ENCODE measurements at regions not wholly inside any gene's neighbourhood (a gene's known extent, or its start where the extent isn't known, plus 50 kb on each side); places are given as distances from the start of the nearest gene placed in this dataset.
"Not testable (repeated sequence)": the region's sequence is repeated elsewhere in the genome, so short reads cannot be mapped to it uniquely, and the experiment has no call there.

DNA sequence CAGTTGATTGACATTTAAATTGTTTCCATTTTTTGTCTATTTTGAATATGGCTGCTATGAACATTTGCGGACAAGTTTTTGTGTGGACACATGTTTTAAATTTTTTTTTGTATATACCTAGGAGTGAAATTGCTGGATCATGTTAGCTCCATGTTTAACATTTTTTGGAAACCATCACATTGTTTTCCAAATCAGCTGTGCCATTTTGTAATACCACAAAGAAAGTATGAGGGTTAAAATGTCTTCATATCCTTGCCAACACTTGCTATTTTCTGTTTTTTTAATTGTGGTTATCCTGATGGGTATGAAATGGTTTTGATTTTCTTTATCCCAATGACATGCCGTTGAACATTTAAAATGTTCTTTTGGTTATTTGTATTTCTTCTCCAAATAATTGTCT is 52.1 kb downstream of the CARTPT start:
- DNase-seq: no peak

DNA sequence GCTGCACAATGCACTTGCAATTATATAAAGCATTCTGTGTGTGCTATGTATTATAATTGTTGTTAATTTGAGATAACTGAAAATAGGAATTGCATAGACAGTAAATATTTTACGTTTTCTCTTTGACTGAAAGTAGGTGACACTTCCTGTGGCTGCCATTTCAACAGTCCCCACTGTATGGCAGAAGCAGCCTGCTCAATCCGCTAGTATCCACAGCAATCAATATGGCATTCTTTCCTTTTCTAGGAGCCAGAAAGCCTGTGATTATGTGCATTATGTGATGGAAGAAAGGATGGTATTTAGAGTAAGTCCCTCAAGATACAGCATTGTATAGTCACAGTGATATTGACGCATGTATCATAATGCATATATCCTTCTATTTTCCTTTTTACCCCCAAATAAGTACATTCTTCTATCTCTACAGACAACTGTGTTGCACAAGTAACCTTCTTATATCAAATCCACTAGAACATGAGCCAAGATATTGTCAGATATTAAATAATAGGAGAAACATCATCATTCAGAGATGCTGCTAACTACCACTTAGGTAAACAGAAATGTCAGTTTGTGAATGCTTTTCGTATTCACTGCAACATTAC is 59.7 kb downstream of the CARTPT start:
- peak in 2 of 3 donors; percentile 5 to 12 for DNase-seq

DNA sequence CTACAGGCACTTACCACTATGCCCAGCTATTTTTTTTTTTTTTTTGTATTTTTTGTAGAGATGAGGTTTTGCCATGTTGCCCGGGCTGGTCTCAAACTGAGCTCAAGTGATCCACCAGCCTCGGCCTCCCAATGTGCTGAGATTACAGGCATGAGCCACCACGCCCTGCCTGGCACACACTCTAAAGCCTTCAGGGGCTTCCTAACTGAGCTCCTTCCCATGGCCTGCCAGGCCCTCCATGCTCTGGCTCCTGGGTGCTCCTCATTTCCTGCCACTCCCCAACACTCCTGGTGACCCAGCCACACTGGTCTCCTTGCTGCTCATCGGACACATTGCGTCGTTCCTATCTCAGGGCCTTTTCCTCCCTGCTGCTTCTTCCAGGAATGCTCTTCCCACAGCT is 61.5 kb downstream of the CARTPT start:
- no peak for DNase-seq

DNA sequence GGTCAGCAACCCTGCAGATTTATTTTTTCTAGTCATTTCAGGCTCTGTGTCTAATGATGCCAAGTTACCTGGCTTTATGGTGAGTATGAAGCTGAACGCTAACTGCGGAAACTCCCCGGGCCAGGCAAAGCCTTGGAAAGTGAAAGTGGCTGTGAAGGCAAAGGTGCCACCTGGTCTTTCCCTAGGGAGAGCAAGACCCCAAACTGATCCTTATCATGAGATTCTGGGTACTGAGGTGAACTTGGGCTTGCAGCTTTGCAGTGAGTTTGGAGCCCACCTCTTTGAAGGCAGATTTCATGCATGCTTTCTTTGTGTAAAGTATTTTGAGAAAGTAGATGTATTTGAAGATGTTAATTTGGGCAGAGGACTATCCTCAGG is 63.3 kb downstream of the CARTPT start:
- no peak for DNase-seq

DNA sequence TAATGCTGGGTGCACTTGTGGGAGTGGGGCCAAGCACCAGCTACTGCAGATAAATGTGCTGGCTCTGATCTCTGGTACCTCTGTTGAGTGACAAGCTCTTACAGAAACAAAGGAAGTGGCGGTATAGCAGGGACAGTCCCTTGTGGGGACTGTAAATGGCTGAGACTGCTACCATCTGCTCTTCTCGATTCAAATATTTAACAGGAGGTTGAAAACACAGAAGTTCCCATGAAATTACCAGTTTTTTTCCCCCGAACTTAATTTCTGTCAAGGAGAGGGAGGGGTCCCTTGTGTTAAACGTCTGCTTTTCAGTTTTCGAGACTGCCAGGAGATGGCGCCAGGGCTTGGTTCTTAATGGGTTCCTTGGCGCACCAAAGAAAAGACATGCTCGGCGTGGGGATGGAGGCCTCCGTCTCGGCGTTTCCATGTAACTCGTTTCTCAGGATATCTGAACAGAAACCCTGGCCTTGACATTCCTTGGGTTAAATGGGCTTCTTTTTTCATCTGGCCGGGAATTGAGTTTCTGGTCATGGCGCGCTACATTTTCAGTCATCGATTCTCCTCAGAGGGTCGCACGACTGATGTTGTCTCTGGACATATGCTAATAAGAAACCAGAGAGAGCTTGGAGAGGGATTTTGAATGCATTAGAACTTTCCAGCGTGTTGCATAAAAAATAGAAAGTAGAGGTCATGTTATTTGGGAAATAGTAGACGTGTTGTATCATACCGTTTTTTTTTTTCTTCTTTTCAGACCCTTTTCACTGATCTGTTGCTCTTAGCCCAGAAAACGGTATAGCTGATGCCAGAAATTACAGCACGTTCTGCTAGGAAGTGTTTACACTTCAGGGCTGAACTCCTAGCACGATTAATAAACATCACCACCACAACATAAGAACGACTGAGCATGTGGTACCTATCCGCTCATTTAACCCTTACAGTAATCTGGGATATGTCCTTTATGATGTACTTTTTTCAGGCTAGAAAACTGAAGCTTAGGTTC is 64.0 kb downstream of the CARTPT start:
- DNase-seq: peak; percentile 53 to 61 (median 57)

DNA sequence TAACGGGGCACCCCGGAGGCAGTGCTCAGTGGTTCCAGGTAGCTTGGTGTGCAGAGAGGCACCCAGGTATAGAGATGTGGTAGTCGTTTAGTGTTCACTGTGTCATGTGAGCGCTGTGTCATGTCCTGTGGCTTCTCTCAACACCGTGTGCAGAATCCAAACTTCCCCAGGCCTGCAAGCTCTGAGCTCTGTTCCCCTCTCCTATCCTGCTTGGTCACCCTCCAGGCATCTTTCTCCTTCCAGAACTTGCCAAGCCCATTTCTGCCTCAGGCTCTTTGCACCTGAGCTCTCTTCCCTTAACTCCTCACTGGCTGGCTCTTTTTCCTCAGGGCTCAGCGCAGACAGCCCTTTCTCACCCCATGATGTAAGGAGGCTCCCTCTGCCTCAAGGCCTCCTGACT is 64.8 kb downstream of the CARTPT start:
- no peak for DNase-seq

DNA sequence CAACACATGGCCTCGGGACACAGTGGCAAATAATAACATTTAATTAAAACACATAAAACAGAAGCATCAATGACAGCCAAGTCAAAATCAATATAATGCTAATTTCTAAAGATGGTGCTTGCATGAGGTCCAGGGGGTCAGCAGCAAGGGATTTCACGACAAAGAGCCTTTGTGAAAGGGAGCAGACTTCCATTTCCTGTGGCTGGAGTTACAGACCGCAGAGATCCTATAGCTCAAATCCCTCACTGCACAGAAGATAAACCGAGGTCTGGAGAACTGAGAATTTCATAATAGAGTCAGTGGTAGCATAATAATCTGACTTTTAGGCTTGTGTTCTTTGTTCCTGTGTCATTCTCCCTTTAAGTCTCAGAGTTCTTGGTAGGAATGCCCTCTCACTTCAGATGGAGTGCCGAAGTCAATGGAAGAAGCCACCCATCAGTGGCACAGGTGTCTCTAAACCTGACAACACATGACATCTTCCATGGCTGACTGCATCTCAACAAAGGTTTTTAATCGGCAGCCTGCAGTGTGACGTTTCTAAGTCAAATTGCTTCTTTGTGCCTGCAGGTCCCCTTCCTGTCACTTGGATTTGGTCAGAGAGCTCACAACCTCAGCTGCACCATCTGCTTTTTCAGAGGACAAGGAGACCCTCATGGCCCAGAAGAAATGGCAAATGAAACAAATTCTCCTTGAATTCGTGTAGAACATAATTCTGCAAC is 67.4 kb downstream of the CARTPT start:
- no peak for DNase-seq

DNA sequence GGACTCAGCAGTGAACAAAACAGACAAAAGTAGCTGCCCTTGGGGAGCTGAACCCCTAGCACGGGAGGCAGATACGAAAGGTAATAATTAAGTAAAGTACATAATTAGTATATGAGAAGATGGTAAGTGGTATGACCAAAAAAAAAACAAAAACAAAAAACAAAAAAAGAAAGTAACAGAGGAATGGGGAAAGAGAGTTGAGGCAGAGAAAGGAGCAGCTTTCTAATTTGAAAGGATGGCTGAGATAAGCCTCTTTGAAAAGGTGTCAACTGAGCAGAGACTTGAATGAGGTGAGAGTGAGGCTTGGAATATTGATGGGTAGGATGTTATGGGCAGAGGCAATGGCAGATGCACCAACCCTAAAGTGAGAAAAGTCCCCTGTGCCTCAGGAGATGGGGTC is 69.7 kb downstream of the CARTPT start:
- no peak for DNase-seq

DNA sequence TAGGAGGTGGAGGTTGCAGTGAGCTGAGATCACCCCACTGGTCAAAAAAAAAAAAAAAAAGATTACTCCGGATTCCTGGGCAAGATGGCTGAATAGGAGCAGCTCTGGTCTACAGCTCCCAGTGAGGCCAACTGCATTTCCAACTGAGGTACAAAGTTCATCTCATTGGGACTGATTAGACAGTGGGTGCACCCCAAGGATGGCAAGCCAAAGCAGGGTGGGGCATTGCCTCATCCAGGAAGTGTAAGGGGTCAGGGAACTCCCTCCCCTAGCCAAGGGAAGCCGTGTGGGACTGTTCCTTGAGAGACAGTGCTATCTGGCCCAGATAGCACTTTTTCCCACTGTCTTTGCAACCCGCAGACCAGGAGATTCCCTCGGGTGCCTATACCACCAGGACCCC is 70.7 kb downstream of the CARTPT start:
- no peak for DNase-seq

DNA sequence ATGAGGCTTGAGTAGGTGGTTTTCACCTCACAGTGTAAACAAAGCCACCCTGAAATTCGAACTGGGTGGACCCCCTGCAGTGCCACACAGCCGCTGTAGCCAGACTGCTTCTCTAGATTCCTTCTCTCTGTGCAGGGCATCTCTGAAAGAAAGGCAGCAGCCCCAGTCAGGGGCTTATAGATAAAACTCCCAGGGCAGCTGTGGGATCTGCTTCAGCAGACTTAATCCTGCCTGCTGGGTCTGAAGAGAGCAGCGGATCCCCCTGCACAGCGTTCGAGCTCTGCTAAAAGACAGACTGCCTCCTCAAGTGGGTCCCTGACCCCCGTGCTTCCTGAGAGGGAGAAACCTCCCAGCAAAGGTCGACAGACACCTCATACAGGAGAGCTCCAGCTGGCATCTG is 71.4 kb downstream of the CARTPT start:
- no peak for DNase-seq

DNA sequence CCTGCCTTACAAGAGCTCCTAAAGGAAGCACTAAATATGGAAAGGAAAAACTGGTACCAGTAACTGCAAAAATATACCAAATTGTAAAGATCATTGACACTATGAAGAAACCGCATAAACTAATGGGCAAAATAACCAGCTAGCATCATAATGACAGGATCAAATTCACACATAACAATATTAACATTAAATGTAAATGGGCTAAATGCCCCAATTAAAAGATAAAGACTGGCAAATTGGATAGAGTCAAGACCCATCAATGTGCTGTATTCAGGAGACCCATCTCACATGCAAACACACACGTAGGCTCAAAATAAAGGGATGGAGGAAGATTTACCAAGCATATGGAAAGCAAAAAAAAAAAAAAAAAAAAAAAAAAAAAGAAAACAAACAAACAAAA is 73.0 kb downstream of the CARTPT start:
- not testable (repeated sequence) for DNase-seq

DNA sequence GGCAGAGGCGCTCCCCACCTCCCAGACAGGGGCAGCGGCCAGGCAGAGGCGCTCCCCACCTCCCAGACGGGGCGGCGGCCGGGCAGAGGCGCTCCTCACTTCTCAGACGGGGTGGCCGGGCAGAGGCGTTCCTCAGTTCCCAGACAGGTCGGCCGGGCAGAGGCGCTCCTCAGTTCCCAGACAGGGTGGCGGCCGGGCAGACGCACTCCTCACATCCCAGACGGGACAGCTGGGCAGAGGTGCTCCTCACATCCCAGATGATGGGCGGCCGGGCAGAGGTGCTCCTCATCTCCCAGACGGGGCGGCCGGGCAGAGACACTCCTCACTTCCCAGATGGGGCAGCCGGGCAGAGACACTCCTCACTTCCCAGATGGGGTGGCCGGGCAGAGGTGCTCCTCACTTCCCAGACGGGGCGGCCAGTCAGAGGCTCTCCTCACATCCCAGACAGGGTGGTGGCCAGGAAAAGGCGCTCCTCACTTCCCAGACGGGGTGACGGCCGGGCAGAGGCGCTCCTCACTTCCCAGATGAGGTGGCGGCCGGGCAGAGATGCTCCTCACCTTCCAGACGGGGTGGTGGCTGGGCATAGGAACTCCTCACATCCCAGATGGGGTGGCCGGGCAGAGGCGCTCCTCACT is 75.1 kb downstream of the CARTPT start:
- no peak for DNase-seq

DNA sequence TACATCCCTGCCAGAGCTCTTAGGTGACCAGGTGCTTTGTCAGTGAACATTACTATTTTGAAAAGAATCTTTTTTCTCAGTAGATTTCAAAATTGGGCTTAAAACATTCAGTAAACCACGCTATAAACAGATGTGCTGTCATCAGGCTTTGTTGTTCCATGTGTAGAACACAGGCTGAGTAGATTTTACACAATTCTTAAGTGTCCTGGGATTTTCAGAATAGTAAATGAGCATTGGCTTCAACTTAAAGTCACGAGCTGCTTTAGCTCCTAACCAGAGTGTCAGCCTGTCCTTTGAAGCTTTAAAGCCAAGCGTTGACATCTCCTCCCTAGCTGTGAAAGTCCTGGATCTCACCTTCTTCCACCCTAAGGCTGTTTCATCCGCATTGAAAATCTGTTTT is 83.6 kb downstream of the CARTPT start:
- no peak for DNase-seq

DNA sequence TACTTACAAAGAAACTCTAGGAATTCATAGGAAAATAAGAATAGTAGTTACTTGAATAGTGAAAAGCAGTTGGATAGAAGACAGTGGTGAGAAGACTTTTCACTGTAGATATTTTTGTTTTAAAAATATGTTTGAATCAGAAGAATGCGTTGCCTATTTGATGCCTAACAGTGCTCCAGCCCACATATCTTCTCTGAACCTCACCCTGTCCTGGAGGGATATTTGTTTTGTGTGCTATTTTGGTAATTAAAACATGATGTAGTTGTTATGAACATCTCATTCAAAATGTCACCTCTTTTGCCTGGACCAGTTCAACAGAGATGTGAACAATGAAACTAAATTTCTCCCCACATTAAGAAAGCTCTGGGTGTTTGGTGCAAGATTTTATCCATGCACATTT is 87.6 kb downstream of the CARTPT start:
- DNase-seq: no peak

DNA sequence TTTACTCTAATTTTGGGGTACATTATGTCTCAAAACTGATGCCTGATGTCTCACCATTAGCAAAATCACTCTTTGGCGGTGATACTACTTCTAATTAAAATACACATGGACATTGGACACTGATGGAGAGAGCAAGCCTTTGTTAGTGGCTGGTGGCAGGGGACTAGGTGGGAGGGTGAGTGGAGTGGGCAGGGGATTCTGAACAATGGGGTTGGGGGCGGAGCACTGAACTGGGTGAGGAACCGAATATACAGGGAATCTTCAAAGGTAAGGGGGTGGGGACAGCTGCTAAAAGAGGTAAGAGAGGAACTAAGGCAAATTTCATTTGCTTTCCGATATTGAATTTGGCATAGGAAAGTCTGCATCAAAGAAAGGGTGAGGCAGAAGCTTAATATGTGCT is 88.8 kb downstream of the CARTPT start:
- no peak for DNase-seq

DNA sequence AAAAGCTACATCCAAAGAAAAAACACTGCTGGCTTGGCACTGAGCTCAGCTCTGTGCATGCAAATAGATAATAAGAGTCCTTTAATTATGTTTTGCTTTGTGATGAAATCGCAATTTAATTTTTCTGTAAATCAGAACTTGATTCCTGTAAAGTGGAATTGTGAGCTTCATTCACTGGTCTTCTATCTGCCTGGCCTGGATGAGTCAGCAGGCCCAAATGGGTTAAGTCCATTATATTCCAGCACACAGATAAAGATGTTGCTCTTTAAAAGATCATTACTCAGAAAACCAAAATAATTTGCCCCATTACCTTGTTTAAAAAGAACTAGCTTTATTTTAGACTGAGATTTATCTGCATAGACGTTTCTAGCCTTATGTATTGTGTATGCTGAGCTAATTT is 90.4 kb downstream of the CARTPT start:
- no peak for DNase-seq

DNA sequence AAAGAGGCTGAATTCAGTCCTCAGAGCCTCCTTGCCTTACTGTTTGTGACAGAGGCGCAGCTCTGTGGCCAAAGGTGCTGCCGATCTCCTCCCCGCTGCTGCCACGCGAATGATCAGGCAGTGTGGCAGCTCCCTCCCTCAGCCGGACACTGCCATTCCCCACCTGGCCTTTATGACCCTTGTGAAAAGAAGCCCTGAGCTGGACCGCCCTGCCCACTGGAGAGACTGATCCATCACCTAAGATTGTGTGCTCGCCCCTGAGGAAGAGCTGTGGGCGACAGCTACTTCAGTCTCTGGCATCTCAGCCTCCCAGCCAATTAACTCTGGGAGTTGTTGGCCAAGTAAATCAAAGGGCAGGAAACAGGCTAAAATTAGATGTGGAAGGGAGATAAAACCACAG is 90.9 kb downstream of the CARTPT start:
- DNase-seq: no peak

DNA sequence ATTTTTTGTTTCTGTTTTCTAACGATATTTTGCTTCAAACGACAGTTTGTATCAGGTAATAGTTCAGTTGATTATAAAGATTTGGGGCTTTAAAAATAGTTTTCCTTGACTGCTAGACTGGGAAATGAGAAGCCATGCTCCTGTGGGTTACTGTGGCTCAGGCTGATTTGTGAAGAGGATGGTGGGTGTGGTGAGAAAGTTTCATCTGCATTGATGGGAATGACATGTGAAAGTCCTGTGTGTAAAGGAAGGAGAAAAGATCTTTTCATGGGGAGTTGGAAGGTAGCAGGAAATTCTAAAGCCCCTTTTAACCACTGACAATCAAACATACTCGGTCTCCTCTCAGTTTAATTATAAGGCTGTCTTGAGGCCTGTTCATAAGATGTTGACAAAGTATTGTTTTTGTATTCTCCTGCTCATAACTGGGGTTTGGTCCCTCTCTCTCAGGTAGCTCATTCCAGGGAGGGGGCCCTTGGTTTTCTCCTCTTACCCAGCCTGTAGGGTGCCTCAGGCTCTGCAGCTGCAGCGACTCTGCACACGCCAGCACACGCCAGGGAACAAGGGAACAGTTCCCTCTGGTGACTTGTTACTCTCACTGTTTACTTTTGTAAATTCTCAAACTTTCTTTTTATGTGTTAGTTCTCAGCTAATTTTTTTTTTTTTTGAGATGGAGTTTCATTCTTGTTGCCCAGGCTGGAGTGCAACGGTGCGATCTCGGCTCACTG is 91.6 kb downstream of the CARTPT start:
- no peak for DNase-seq

DNA sequence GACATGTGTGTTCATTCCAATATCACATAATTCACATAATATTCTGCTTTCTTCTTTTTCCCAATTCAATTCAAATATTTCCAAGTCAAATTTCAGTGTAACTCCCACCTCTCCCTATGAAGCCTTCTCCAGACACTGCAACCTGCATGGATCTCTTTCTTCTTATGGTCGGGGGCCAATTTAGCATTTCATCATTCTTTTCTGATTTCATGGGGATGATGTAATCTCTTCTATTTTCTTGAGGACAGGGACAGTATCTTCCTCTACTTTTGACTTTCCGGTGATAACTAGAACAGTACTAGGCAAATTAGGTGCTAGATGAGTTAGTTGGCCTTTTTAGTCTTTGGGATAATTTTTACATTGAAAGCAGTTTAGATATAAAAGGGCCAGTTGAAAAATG is 92.7 kb downstream of the CARTPT start:
- no peak for DNase-seq

DNA sequence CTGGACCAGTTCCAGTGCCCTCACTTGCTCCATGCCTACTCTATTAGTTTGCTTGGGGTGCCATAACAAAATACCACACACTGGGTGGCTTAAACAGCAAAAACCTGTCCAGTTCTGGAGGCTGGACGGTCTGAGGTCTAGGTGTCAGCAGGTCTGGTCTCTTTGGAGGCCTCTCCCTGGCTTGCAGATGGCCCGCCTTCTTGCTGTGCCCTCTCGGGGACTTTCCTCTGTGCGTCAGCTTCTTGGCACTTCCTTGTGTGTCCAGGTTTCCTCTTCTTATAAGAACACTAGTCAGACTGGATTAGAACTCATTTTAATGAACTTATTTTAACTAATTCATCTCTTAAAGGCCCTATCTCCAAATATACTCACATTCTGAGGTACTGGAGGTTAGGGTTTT is 97.2 kb downstream of the CARTPT start:
- no peak for DNase-seq

DNA sequence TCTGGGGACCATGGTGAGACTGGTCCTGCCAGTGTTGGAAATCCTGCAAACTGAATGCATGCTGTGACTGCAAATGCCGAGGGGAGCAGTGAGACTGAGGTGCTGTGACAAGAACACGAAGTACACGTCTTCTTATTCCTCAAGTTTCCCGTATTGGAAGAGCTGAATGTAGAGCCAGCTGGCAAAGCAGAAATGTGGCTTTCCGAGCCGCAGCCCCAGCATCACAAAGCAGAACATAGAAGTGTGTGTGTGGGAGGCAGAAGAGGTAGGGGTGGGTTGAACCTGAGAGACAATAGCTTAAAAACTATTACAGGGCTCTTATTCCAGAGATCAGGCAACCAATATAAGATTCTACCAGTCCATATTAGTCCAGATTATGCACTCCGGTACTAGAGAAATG is 98.8 kb downstream of the CARTPT start:
- DNase-seq: no peak

DNA sequence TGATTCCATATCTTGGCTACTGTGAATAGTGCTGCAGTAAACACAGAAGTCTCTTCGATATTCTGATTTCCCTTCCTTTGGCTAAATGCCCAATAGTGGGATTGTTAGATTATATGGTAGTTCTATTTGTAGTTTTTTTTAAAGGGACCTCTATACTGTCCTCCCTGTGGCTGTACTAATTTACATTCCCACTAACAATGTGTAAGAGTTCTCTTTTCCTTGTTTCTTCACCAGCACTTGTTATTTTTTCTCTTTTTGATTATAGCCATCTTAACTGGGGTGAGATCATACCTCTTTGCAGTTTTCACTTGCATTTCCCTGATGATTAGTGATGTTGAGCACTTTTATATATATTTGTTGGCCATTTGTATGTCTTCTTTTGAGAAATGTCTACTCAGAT is 102.0 kb downstream of the CARTPT start:
- no peak for DNase-seq

DNA sequence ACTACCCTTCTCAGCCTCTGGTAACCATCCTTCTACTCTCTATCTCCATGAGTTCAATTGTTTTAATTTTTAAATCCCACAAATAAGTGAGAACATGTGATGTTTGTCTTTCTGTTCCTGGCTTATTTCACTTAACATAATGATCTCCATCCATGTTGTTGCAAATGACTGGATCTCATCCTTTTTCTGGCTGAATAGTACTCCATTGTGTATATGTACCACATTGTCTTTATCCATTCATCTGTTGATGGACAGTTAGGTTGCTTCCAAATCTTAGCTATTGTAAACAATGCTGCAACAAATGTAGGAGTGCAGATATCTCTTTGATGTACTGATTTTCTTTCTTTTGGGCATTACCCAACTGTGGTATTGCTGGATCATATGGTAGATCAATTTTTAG is 103.0 kb downstream of the CARTPT start:
- DNase-seq: not testable (repeated sequence)

Measured in suppressor macrophage treated with lipopolysaccharide for 1 hour (primary cell).